GM18909 (cell line): ENCODE measurements at regions not wholly inside any gene's neighbourhood (a gene's known extent, or its start where the extent isn't known, plus 50 kb on each side); places are given as distances from the start of the nearest gene placed in this dataset.

Source experiments
- ATAC-seq: cut with Tn5 transposase; IDR thresholded peaks from one replicate; pipeline ENCODE4 v1.9.1; 2021; ENCODE audit warnings: mild to moderate bottlenecking; ENCODE audit not compliant: unreplicated experiment, poor library complexity

- no peak for ATAC-seq
Observed at GRCh38 chr12:87704374-87704773, 324.8 kb downstream of the C12orf50 start.

DNA sequence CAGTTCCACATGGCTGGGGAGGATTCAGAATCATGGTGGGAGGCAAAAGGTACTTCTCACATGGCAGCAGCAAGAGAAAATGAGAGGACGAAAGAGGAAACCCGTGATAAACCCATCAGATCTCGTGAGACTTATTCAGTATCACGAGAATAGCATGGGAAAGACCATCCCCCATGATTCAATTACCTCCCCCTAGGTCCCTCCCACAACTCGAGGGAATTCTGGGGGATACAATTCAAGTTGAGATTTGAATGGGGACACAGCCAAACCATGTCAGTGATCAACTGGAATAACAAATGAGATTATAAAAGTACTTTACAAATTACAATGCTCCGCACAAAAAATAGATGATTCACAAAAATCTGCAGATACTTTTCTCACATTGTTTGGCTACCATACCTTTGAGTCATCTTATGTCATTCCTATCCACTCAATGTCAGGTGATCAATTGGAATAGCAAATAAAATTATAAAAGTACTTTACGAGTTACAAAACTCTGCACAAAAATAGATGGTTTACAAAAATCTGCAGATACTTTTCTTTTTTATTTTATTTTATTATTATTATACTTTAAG, 338.9 kb downstream of the C12orf50 start:
- ATAC-seq = no peak

- ATAC-seq = no peak
Observed at GRCh38 chr12:87689196-87689595, 340.0 kb downstream of the C12orf50 start.

DNA sequence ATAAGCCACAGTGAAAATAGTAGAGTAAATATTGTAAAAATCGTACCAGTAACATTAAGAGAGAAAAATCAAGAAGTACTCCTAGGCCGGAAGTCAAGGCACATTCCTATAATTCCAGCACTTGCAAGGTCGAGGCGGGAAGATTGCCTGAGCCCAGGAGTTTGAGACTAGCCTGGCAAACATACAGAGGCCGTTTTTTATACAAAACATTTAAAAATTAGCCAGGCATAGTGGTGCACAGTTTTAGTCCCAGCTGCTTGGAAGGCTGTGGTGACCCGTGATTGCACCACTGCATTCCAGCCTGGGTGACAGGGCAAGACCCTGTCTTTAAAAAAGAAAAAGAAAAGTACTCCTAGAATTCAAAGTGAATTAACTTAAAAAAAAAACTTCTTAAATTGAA, 341.8 kb downstream of the C12orf50 start:
- no peak for ATAC-seq

GRCh38 chr12:87685696-87686095, 343.5 kb downstream of the C12orf50 start:
- no peak for ATAC-seq

DNA sequence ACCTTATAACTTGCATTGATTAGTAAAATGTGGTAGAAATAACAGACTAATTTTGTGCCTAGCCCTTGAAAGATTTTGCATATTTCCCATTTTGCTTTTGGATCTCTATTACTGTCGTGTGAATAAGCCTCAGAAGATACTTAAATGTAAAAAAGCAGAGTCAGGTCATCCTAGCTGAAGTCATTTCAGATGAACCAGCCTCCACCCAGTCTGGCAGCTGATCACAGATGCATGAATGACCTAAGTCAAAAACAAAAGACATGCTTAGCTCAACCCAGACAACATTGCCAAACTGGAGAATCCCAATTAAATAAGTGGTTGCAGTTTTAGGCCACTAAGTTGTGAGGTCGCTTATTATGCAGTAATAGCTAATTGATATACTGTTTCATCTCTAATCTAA, 349.9 kb downstream of the C12orf50 start:
- ATAC-seq = no peak

DNA sequence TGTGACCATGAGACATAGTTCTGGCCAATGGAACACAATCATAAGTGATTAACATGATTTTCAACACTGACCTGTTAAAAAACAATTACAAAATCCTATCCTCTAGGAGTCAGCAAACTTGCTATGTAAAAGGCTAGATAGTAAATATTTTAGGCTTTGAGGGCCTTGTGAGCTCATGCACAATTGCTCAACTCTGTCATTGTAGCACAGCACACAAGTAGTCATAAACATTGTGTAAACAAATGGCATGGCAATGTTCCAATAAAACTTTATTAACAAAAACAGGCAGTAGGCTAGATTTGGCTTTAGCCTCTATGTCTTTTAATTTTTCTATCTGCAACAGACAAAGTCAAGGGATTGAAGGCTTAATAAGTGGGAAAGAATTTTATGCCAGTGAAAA, 350.7 kb downstream of the C12orf50 start:
- ATAC-seq = no peak

DNA sequence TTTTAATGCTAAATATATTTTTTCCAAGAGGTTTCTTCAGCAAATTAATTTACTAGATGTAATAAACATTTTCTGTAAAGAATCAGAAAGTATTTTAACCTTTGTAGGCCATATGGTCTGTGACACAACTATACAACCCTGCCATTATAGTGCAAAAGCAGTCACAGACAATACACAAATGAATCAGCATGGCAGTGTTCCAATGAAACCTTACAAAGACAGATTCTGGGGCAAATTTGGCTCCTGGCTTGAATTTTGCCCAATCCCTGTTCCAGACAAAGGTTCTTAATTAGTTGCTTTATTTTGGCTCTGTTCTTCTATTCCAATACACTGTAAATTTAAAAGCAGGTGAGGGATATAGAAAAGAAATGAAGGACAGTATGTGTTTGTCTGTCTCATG, 352.5 kb downstream of the C12orf50 start:
- no peak for ATAC-seq

- ATAC-seq = no peak
Observed at GRCh38 chr12:87671757-87672156, 357.4 kb downstream of the C12orf50 start.

- ATAC-seq = no peak
Observed at GRCh38 chr12:87670448-87670847, 358.8 kb downstream of the C12orf50 start.

DNA sequence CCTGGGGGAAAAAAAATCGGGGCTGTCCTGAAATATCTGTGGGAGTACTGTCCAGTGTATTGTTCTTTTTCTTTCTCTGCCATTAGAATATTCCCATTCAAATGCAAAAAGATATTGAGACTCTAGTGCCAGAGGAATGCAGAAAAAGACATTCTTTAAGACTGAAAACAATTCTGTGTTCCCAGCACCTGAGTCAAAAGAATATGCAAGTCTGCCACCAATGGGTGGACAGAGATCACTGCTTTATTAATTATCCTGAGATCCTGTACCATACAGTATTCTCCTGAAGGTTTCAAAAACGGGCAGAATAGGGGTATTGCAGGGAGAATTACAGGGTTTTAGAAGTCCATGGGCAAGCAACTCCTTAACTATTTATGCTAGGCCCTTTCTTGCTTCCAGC, 361.8 kb downstream of the C12orf50 start:
- ATAC-seq = no peak

DNA sequence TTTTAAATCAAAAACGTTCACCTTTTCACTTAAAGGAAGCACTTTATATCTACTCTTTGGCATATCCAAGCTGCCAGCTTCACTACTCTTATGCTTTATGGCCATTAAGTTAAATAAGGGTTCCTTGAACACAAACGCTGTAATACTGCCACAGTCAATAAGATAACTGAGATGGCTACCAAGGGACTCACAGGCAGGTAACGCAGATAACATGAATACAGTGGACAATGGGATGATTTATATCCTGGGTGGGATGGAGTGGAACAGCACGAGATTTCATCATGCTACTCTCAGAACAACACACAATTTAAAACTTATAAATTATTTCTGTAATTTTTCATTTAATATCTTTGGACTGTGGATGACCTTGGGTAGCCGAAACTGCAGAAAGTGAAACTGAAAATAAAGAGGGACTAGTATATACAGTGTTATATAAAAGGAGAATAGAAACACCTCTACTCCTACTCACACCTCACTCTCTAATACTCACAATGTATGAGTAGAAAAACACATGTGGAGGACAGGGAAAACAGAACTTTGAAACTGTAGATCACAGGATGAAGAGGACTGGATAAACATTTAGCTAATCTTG, 367.3 kb downstream of the C12orf50 start:
- ATAC-seq = peak; percentile 93

GRCh38 chr12:87660987-87661774, 368.0 kb downstream of the C12orf50 start:
- no peak for ATAC-seq

GRCh38 chr12:87660291-87660690, 368.9 kb downstream of the C12orf50 start:
- no peak for ATAC-seq

DNA sequence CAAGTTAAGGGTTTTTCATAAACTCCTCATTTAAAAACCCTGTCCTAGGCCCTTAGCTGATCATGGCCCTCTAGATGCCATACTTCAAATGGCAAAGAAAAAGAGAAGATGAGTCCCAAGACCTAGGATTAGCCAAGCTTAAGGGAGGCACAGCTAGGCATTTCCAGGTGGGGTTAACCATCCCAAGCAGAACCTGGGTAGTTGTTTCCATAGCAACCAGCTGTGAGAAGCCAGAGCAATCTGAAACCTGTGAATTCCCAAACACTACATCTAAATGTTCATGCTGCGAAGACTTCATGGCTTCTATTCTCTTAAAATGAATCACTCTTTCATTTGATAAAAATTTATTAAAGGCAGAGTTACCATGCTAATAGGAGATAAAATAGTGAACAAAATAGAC, 372.9 kb downstream of the C12orf50 start:
- no peak for ATAC-seq

- no peak for ATAC-seq
Observed at GRCh38 chr12:87651670-87652425, 377.4 kb downstream of the C12orf50 start.

DNA sequence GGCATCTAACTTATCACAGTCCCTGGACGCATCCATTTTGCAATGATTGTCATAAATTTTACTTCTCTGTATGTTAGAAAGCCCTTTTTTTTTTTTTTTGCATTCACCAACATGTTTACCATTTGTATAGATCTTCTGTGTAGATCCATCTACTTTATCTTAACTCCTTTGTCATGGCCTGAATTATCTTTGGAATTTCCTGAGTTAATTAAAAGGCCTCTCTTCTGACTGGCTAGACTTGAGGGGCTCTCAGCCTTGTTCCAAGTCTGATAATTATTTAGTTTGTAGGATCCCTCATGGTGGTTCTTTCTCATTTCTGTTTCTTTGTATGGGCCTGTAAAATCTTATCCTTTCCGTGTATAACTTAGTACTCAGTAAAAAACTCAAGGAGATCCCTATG, 387.0 kb downstream of the C12orf50 start:
- no peak for ATAC-seq

DNA sequence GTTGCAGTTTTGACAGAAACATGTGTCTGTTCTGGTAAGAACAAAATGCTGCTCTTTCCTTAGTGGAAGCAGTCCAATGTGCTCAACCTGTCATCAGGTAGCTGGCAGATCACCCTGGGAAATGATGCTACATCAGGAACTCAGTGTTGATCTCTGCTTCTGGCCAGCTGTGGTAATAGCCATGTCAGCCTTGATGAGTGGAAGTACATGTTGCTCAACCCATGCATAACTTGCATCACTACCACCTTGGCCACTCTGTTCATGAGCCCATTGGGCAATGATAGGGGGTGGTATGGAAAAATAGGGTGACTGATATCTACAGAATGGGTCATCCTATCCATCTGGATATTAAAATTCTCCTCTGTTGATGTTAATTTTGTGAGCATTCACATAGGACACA, 411.0 kb downstream of the C12orf50 start:
- ATAC-seq = no peak

GRCh38 chr12:87612996-87613395, 416.2 kb downstream of the C12orf50 start:
- ATAC-seq = no peak

DNA sequence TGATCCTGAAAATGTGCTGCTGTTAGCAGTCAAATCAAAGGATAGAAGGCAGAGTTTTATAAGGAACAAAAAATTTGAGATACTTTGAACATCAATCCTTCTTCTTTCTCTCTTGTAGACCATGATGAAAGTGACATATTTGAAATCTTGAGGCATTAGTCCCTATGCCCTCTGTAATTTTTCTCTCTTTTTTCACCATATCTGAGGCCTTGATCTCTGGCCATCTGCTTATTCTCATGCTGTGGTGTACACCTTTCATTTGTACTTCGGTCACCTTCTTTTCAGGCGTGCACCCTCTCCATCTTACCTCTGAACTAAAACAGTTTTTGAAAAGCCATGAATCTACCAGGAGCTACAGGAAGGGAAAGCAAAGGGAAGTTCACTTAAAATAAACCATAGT, 420.9 kb downstream of the C12orf50 start:
- no peak for ATAC-seq

GRCh38 chr12:87603727-87604126, 425.5 kb downstream of the C12orf50 start:
- ATAC-seq = no peak
